Suppressor macrophage (primary cell): ENCODE measurements at regions not wholly inside any gene's neighbourhood (a gene's known extent, or its start where the extent isn't known, plus 50 kb on each side); places are given as distances from the start of the nearest gene placed in this dataset.
"Not testable (repeated sequence)": the region's sequence is repeated elsewhere in the genome, so short reads cannot be mapped to it uniquely, and the experiment has no call there.

Experiments
- DNase-seq, 4 experiments: peaks; one replicate each; pipeline ENCODE4 v3.0.0-alpha.2; 2020 to 2022

- no peak for DNase-seq
These were observed 403.4 kb downstream of the CDH11 start for GRCh38 chr16:64718486-64718885.

GRCh38 chr16:64717871-64718270 lies 404.0 kb downstream of the CDH11 start:
- no peak for DNase-seq

GRCh38 chr16:64715624-64716023 lies 406.2 kb downstream of the CDH11 start:
- no peak for DNase-seq

GRCh38 chr16:64712026-64712425 lies 409.8 kb downstream of the CDH11 start:
- DNase-seq: no peak

- no peak for DNase-seq
These were observed 410.3 kb downstream of the CDH11 start for GRCh38 chr16:64711596-64711995.

GRCh38 chr16:64711026-64711425 lies 410.8 kb downstream of the CDH11 start:
- DNase-seq: no peak

GRCh38 chr16:64705443-64705842 lies 416.4 kb downstream of the CDH11 start:
- DNase-seq: no peak

GRCh38 chr16:64704386-64704785 lies 417.5 kb downstream of the CDH11 start:
- DNase-seq: no peak

- DNase-seq: no peak
These were observed 419.4 kb downstream of the CDH11 start for GRCh38 chr16:64702415-64702814.

- no peak for DNase-seq
These were observed 421.2 kb downstream of the CDH11 start for GRCh38 chr16:64700628-64701027.

GRCh38 chr16:64696866-64697265 lies 425.0 kb downstream of the CDH11 start:
- DNase-seq: no peak

- no peak for DNase-seq
These were observed 426.2 kb downstream of the CDH11 start for GRCh38 chr16:64695684-64696083.

- DNase-seq: no peak
These were observed 427.9 kb downstream of the CDH11 start for GRCh38 chr16:64693946-64694345.

- no peak for DNase-seq
These were observed 434.1 kb downstream of the CDH11 start for GRCh38 chr16:64687786-64688185.

GRCh38 chr16:64687123-64687522 lies 434.7 kb downstream of the CDH11 start:
- no peak for DNase-seq

GRCh38 chr16:64679976-64680690 lies 441.7 kb downstream of the CDH11 start:
- no peak for DNase-seq

- DNase-seq: no peak
These were observed 452.3 kb downstream of the CDH11 start for GRCh38 chr16:64669573-64669972.

GRCh38 chr16:64667334-64667877 lies 454.5 kb downstream of the CDH11 start:
- no peak for DNase-seq

GRCh38 chr16:64662312-64662711 lies 459.6 kb downstream of the CDH11 start:
- DNase-seq: not testable (repeated sequence)

GRCh38 chr16:64659866-64660265 lies 462.0 kb downstream of the CDH11 start:
- DNase-seq: no peak

GRCh38 chr16:64657316-64658011 lies 464.4 kb downstream of the CDH11 start:
- no peak for DNase-seq

GRCh38 chr16:64656471-64656870 lies 465.4 kb downstream of the CDH11 start:
- DNase-seq: no peak

- no peak for DNase-seq
These were observed 467.7 kb downstream of the CDH11 start for GRCh38 chr16:64654178-64654577.

GRCh38 chr16:64648282-64648681 lies 473.6 kb downstream of the CDH11 start:
- no peak for DNase-seq
